B cell (primary cell): ENCODE measurements at regions not wholly inside any gene's neighbourhood (a gene's known extent, or its start where the extent isn't known, plus 50 kb on each side); places are given as distances from the start of the nearest gene placed in this dataset.

Experiments
- ATAC-seq: fragments of 200-7000 bp; cut with Tn5 transposase; one replicate; pipeline ENCODE4 v1.10.0; 2021; ENCODE audit warnings: low read depth, mild to moderate bottlenecking, moderate number of reproducible peaks, moderate library complexity
- CTCF ChIA-PET: fragments of 350-600 bp; sonication (Branson Sonifier 250); formaldehyde crosslinking; loops from one replicate; lab custom pipeline; 2021; ENCODE audit warnings: antibody characterized with exemption, inconsistent platforms; lab: Charles Lee
- POLR2A ChIA-PET: fragments of 350-600 bp; sonication (Branson Sonifier 250); formaldehyde crosslinking; loops from one replicate; lab custom pipeline; 2021; ENCODE audit warnings: antibody characterized with exemption; lab: Charles Lee
- DNase-seq: peaks from one replicate; pipeline ENCODE4 v3.0.0; 2013
- H2AFZ ChIP-seq: 2 replicates; pipeline ENCODE4 v1.6.1; 2012; ENCODE audit warnings: mild to moderate bottlenecking, low read depth, low read length; ENCODE audit not compliant: insufficient read depth, poor library complexity, severe bottlenecking
- H3K27ac ChIP-seq, 2 donors: 1 replicate in 1 of 2; 2 replicates in 1 of 2; pipeline ENCODE4 v1.5.1; 2012 to 2013; ENCODE audit warnings: low read length in 2 of 2, mild to moderate bottlenecking in 2 of 2, moderate library complexity in 1 of 2
- H3K27me3 ChIP-seq, 4 experiments: fragments of 200-600 bp in 1 of 4; sonication (generic) in 1 of 4; replicated peaks in 1 of 4; 1 replicate in 2 of 4; 2 replicates in 2 of 4; pipeline versions ENCODE4 v1.6.1 to v1.7.0; 2013 to 2016; ENCODE audit warnings: low read length in 3 of 4, mild to moderate bottlenecking in 2 of 4, mixed read lengths in 1 of 4, moderate library complexity in 1 of 4; ENCODE audit not compliant: insufficient read depth in 4 of 4, control insufficient read depth in 3 of 4; ENCODE audit errors: control extremely low read depth in 1 of 4
- H3K36me3 ChIP-seq, 2 experiments: replicated peaks in 1 of 2; 1 replicate in 1 of 2; 2 replicates in 1 of 2; pipeline versions ENCODE4 v1.6.1 to v1.7.1; 2013; ENCODE audit warnings: low read length in 1 of 2; ENCODE audit not compliant: insufficient read depth in 2 of 2, control insufficient read depth in 1 of 2; ENCODE audit errors: control extremely low read depth in 1 of 2, extremely low read depth in 1 of 2
- H3K4me1 ChIP-seq, 2 donors: fragments of 200-600 bp in 1 of 2; sonication (generic) in 1 of 2; 1 replicate in 1 of 2; 2 replicates in 1 of 2; pipeline versions ENCODE4 v1.5.1 to v1.6.1; 2013 to 2017; ENCODE audit warnings: low read length in 2 of 2; ENCODE audit not compliant: control insufficient read depth in 2 of 2, insufficient read depth in 2 of 2
- H3K4me2 ChIP-seq: replicated peaks from 2 replicates; pipeline ENCODE3; 2012; ENCODE audit warnings: mild to moderate bottlenecking, low read depth, low read length; ENCODE audit not compliant: poor library complexity, severe bottlenecking
- H3K4me3 ChIP-seq, 5 experiments: fragments of 200-600 bp in 1 of 5; sonication (generic) in 1 of 5; 1 replicate in 3 of 5; 2 replicates in 2 of 5; pipeline versions ENCODE4 v1.5.1 to v1.7.0; 2011 to 2016; ENCODE audit warnings: low read length in 4 of 5, mild to moderate bottlenecking in 4 of 5, low read depth in 2 of 5, control low read depth in 1 of 5, moderate library complexity in 1 of 5; ENCODE audit not compliant: insufficient read depth in 1 of 5; ENCODE audit errors: control extremely low read depth in 1 of 5, extremely low read depth in 1 of 5
- H3K79me2 ChIP-seq: fragments of 200-600 bp; sonication (generic); one replicate; pipeline ENCODE4 v1.6.0; 2016; ENCODE audit warnings: low read length; ENCODE audit not compliant: control insufficient read depth, insufficient read depth
- H3K9ac ChIP-seq: fragments of 200-600 bp; sonication (generic); 2 replicates; pipeline ENCODE4 v1.6.1; 2017; ENCODE audit warnings: mild to moderate bottlenecking, low read length, moderate library complexity
- H3K9me3 ChIP-seq, 3 donors: one replicate each; pipeline versions ENCODE4 v1.6.1 to v1.7.1; 2013; ENCODE audit warnings: low read length in 2 of 3; ENCODE audit not compliant: control insufficient read depth in 2 of 3, insufficient read depth in 1 of 3; ENCODE audit errors: control extremely low read depth in 1 of 3
- H4K20me1 ChIP-seq: 2 replicates; pipeline ENCODE4 v1.6.0; 2012; ENCODE audit warnings: mild to moderate bottlenecking, low read length; ENCODE audit not compliant: insufficient read depth, control insufficient read depth, poor library complexity, severe bottlenecking
- H3K27ac Mint-ChIP-seq: one replicate; pipeline ENCODE4 v1.8.0; 2021; ENCODE audit warnings: mixed read lengths
- H3K27me3 Mint-ChIP-seq: one replicate; pipeline ENCODE4 v1.8.0; 2021; ENCODE audit warnings: mixed read lengths
- H3K4me1 Mint-ChIP-seq: one replicate; pipeline ENCODE4 v1.8.0; 2021; ENCODE audit warnings: mixed read lengths
- H3K4me3 Mint-ChIP-seq: one replicate; pipeline ENCODE4 v1.8.0; 2021; ENCODE audit warnings: mixed read lengths
- H3K9me3 Mint-ChIP-seq: one replicate; pipeline ENCODE4 v1.8.0; 2022; ENCODE audit warnings: mixed read lengths; ENCODE audit not compliant: insufficient read depth
- CTCF ChIP-seq: fragments of 200-600 bp; IDR thresholded peaks from one replicate; pipeline ENCODE4 v1.8.0; 2022; ENCODE audit warnings: antibody characterized with exemption, mild to moderate bottlenecking
- EZH2 ChIP-seq: IDR thresholded peaks from 2 replicates; pipeline ENCODE4 v1.6.1; 2012; ENCODE audit warnings: borderline replicate concordance, low read depth, mild to moderate bottlenecking, moderate library complexity, low read length; ENCODE audit not compliant: insufficient read depth, poor library complexity, severe bottlenecking
- WGBS: methylation state at CpG from one replicate; pipeline ENCODE4 v1.1.5; 2013; ENCODE audit warnings: missing lambda C conversion rate; ENCODE audit not compliant: insufficient coverage; 5-methylcytosine and 5-hydroxymethylcytosine counted together
- intact Hi-C: fragments of 100-400 bp; cut with micrococcal nuclease; formaldehyde crosslinking; loops from one replicate; pipeline ENCODE4 v1.10.0; 2022

DNA sequence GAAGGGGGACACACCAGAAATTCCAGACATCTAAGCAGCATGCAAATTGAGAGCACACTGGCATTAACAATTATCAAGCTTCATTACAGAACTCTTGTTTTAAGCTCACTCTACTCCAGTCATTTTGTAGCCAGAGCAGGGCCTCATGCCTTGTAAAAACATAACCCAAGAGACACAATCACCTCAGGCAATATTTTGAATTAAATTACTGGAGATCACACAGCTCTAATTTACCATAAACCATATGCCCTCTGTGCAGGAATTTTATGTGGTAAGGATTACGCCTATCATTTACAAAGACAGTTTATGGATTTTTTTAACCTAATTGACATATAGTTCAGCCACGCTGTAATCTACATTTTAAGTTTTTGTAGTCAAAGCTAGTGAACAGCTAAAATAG lies 414.1 kb upstream of the DDI1 start:
- no peaks in the 10 kb centered on the region for H3K9me3 Mint-ChIP-seq
- Histone ChIP-seq H3K27ac (no peak overlapping the region), H3K4me2 (no peak overlapping the region), H3K9ac (no peak overlapping the region), H3K4me1 (no peaks in the 10 kb centered on the region), H4K20me1 (no peaks in the 10 kb centered on the region), H3K4me3 (no peak overlapping the region), H3K27me3 (no peaks in the 10 kb centered on the region), H3K36me3 (no peaks in the 10 kb centered on the region), H2AFZ (no peak overlapping the region), H3K79me2 (no peaks in the 10 kb centered on the region), H3K9me3 (no peaks in the 10 kb centered on the region)
- POLR2A ChIA-PET = no interaction called here
- CTCF ChIA-PET = interaction anchor here (1.0 kb wide), 1 partner anchor 19 kb away, joined by 4 read pairs; no protein-coding TSS in a partner anchor
- TF ChIP-seq EZH2 (no peak), CTCF (no peak)
- no peak overlapping the region for H3K4me3 Mint-ChIP-seq
- no peak for DNase-seq
- no peaks in the 10 kb centered on the region for H3K27me3 Mint-ChIP-seq
- no CpG with 5 or more reads among the region's 2 CpGs for WGBS
- intact Hi-C loops = no loop called here
- peaks cover 11% of the 10 kb centered on the region for H3K4me1 Mint-ChIP-seq
- ATAC-seq = no peak
- no peak overlapping the region for H3K27ac Mint-ChIP-seq

DNA sequence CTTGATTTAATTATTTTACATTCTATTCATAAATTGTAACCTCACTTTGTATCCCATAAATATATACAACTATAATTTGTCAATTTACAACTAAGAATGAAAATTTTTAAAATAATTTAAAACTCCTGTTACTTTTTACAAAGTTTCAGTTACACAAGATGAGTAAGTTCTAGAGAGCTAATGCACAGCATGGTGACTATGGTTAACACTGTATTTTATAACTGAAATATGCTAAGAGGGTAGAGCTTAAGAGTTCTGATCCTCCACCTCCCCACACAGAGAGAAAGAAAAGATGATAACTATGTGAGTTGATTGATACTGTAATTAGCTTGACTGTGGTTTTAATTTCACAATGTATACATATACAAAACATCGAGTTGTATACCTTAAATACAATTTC lies 412.5 kb upstream of the DDI1 start:
- H3K9me3 Mint-ChIP-seq = no peaks in the 10 kb centered on the region
- no peak for ATAC-seq

More for the DNA sequence above, 412.5 kb upstream of the DDI1 start:
- TF ChIP-seq CTCF (no peak), EZH2 (no peak)
- Mint-ChIP-seq H3K27ac (no peak overlapping the region), H3K27me3 (no peaks in the 10 kb centered on the region), H3K4me3 (no peak overlapping the region), H3K4me1 (peaks cover 11% of the 10 kb centered on the region)
- WGBS = no CpG with 5 or more reads among the region's 1 CpG
- no peak overlapping the region for H3K9ac ChIP-seq
- H3K4me1 ChIP-seq = no peaks in the 10 kb centered on the region
- no peak overlapping the region for H2AFZ ChIP-seq
- no peak overlapping the region for H3K4me3 ChIP-seq
- H3K4me2 ChIP-seq = no peak overlapping the region
- H3K27me3 ChIP-seq = no peaks in the 10 kb centered on the region
- H3K36me3 ChIP-seq = no peaks in the 10 kb centered on the region
- H3K79me2 ChIP-seq = no peaks in the 10 kb centered on the region
- DNase-seq = no peak
- POLR2A ChIA-PET = no interaction called here
- no peaks in the 10 kb centered on the region for H4K20me1 ChIP-seq
- H3K9me3 ChIP-seq = no peaks in the 10 kb centered on the region
- intact Hi-C loops = no loop called here
- H3K27ac ChIP-seq = no peak overlapping the region
- CTCF ChIA-PET = no interaction called here
